Heart left ventricle (tissue), 16 donors: ENCODE measurements at regions not wholly inside any gene's neighbourhood (a gene's known extent, or its start where the extent isn't known, plus 50 kb on each side); places are given as distances from the start of the nearest gene placed in this dataset.

ENCODE experiments used
- ATAC-seq, 4 donors: fragments of 200-7000 bp; cut with Tn5 transposase; one replicate each; pipeline ENCODE4 v1.9.1; 2020 to 2022; ENCODE audit warnings: moderate library complexity in 4 of 4, mild to moderate bottlenecking in 3 of 4, moderate number of reproducible peaks in 1 of 4
- DNase-seq, 5 donors: peaks; one replicate each; pipeline ENCODE4 v3.0.0-alpha.2; 2020
- H3K27ac ChIP-seq, 12 donors: fragments of 200-600 bp; sonication (generic) in 4 of 12; one replicate each; pipeline versions ENCODE4 v1.5.0 to v1.8.0; 2016 to 2022; ENCODE audit warnings: mild to moderate bottlenecking in 2 of 12
- H3K27me3 ChIP-seq, 9 donors: fragments of 200-600 bp; sonication (generic) in 2 of 9; one replicate each; pipeline versions ENCODE4 v1.5.1 to v1.8.0; 2016 to 2022; ENCODE audit warnings: mild to moderate bottlenecking in 3 of 9
- H3K36me3 ChIP-seq, 9 donors: fragments of 200-600 bp; sonication (generic) in 2 of 9; one replicate each; pipeline versions ENCODE4 v1.5.0 to v1.8.0; 2018 to 2022; ENCODE audit warnings: mild to moderate bottlenecking in 2 of 9
- H3K4me1 ChIP-seq, 12 donors: fragments of 200-600 bp; sonication (generic) in 4 of 12; one replicate each; pipeline versions ENCODE4 v1.5.0 to v1.8.0; 2016 to 2022; ENCODE audit warnings: mild to moderate bottlenecking in 3 of 12
- H3K4me3 ChIP-seq, 12 donors: fragments of 200-600 bp; sonication (generic) in 4 of 12; one replicate each; pipeline versions ENCODE4 v1.5.0 to v1.8.0; 2017 to 2022; ENCODE audit warnings: mild to moderate bottlenecking in 9 of 12, moderate library complexity in 4 of 12
- H3K9me3 ChIP-seq, 12 donors: fragments of 200-600 bp; sonication (generic) in 4 of 12; one replicate each; pipeline versions ENCODE4 v1.5.0 to v1.8.0; 2016 to 2022; ENCODE audit warnings: mild to moderate bottlenecking in 1 of 12
- POLR2A ChIP-seq, 2 donors: fragments of 450-650 bp; IDR thresholded peaks; one replicate each; pipeline ENCODE4 v1.6.1; 2017; ENCODE audit warnings: antibody characterized with exemption in 2 of 2, mild to moderate bottlenecking in 2 of 2, moderate library complexity in 2 of 2
- WGBS, 4 donors: extraction: QIAGEN DNeasy Blood & Tissue Kit in 2 of 4; methylation state at CpG; one replicate each; pipeline versions ENCODE4 v1.1.5 to v1.1.7; 2013 to 2018; 5-methylcytosine and 5-hydroxymethylcytosine counted together
- intact Hi-C, 10 donors: fragments of 100-400 bp; cut with DNase I; formaldehyde crosslinking; loops; one replicate each; pipeline versions ENCODE4 v1.11.1 to v1.14.2; 2022
- TF ChIP-seq, protein P1 (sequence below), 12 donors: fragments of 200-600 bp; sonication (generic) in 4 of 12; IDR thresholded peaks; one replicate each; pipeline versions ENCODE4 v1.5.0 to v1.8.0; 2018 to 2022; ENCODE audit warnings: antibody characterized with exemption in 12 of 12, mild to moderate bottlenecking in 5 of 12
- donor health status: ischemic (EF 13 %, LVEDD 7.1; RV severe dilation, severe dysfunction).
- donor health status: healthy with polysubstance abuse.
- donor health status: DM: no; HTN: yes; CAD: no.
- donor health status: DM: no; HTN: no; CAD: no.
- donor health status: ischemic (EF 25% LVEDD 6.9; RV normal size, moderate dysfunction).
- donor health status: ischemic (EF 25% LVEDD 5.7; RV mildly dilated, moderate dysfunction).
- donor health status: healthy.
- donor health status: DM: yes; HTN: yes; CAD: no.
- donor health status: ischemic (EF 35%, LVEDD 5.7; RV mildly dilated, moderate dysfunction).
- donor health status: nonischemic (EF 11% LVEDD 7.7; RV severe dilation, severe dysfunction).
- donor health status: DM: yes; HTN: yes; CAD: no.
- donor health status: PGD.
- donor health status: ischemic (EF 29% LVEDD 5.4; RV normal size, mild dysfunction).
- donor health status: nonischemic (EF 23%, LVEDD 6.1; RV moderate dilation, normal function).

DNA sequence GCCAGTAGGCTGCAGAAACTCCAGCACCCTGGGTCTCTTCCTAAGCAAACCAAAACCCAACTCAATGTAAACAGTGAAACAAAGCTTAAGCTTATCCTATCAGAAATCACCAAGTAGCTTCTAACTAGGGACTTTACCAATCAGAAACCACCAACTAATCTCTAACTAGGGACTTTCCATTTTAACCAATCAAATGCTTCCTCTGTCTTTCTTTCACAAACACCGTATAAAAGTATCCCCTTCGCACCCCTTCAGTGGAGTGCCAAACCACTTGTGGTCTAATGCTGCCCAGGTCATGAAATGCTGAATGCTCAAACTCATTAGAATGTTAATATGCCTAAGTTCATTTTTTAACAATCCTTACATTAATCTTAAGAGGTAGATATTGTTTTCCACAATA is 250.5 kb upstream of the DUSP10 start:
- DNase-seq, result no peak
- Histone ChIP-seq H3K27ac (no peak overlapping the region), H3K27me3 (no peaks in the 10 kb centered on the region), H3K4me3 (no peak overlapping the region), H3K36me3 (no peaks in the 10 kb centered on the region), H3K4me1 (peaks cover 0 to 18% (median 0%) of the 10 kb centered on the region in 12 donors), H3K9me3 (no peaks in the 10 kb centered on the region)
- WGBS, 4 donors, result 84 to 96% (median 92%) methylated on average over 2 of the region's 2 CpGs
- TF ChIP-seq POLR2A (IDR thresholded peaks at IDR 0.05), result no peak
- TF ChIP-seq, protein P1, sequence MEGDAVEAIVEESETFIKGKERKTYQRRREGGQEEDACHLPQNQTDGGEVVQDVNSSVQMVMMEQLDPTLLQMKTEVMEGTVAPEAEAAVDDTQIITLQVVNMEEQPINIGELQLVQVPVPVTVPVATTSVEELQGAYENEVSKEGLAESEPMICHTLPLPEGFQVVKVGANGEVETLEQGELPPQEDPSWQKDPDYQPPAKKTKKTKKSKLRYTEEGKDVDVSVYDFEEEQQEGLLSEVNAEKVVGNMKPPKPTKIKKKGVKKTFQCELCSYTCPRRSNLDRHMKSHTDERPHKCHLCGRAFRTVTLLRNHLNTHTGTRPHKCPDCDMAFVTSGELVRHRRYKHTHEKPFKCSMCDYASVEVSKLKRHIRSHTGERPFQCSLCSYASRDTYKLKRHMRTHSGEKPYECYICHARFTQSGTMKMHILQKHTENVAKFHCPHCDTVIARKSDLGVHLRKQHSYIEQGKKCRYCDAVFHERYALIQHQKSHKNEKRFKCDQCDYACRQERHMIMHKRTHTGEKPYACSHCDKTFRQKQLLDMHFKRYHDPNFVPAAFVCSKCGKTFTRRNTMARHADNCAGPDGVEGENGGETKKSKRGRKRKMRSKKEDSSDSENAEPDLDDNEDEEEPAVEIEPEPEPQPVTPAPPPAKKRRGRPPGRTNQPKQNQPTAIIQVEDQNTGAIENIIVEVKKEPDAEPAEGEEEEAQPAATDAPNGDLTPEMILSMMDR (IDR thresholded peaks at IDR 0.05), result no peak
- ATAC-seq, result no peak
- intact Hi-C loops, result no loop called here

DNA sequence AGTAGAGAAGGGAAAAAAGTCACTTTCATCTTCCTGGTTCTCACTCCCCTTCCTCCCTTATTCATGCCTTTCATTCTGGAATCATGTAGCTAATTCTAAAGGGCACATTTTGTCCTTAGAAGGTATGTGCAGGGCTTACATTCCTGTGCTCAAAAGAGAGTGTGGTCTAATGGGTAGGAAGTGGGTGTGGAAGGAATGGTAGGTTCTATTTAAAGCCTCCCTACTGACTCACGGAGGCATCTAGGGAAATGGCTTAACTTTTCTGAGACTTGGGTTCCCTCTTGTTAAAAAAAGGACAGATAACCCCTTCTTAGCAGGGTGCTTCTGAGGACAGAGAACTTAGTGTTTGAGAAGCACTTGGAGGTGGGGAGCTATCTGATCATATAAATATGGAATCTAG is 249.3 kb upstream of the DUSP10 start:
- Histone ChIP-seq H3K36me3 (no peaks in the 10 kb centered on the region), H3K27me3 (no peaks in the 10 kb centered on the region), H3K4me3 (no peak overlapping the region), H3K27ac (no peak overlapping the region), H3K9me3 (no peaks in the 10 kb centered on the region), H3K4me1 (peaks cover 0 to 18% (median 0%) of the 10 kb centered on the region in 12 donors)
- no peak for ATAC-seq
- WGBS, 4 donors, result 30 to 43% (median 38%) methylated on average over 1 of the region's 1 CpG
- intact Hi-C loops, result no loop called here
- TF ChIP-seq, protein P1 (IDR thresholded peaks at IDR 0.05), result no peak
- no peak for DNase-seq

DNA sequence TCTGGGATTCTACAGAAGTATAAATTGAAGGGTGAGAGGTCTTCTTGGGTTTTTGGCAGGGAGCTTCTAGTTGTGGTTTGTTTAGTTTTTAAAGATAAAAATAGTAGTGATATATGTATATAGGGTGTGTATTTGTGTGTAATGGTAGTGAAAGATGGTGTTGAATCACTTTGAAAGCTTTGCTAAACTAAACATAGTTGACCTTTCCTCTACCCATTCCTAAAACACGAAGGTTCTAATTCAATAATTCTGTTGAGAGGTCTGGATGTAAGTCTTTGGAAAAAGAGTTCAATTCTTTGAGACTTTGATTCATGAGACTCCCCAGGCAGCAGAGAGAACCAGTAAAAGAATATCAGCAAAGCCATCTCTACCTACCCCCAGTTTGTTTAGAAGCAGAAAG is 247.9 kb upstream of the DUSP10 start:
- H3K4me3 ChIP-seq, result no peak overlapping the region
- H3K27me3 ChIP-seq, result no peaks in the 10 kb centered on the region
- no peaks in the 10 kb centered on the region for H3K36me3 ChIP-seq
- DNase-seq (no peak), ATAC-seq (no peak)
- no peak overlapping the region for H3K27ac ChIP-seq
- no peak for TF ChIP-seq POLR2A (IDR thresholded peaks at IDR 0.05)
- TF ChIP-seq, protein P1 (IDR thresholded peaks at IDR 0.05), result no peak
- H3K4me1 ChIP-seq, result peaks cover 0 to 17% (median 0%) of the 10 kb centered on the region in 12 donors
- no peaks in the 10 kb centered on the region for H3K9me3 ChIP-seq
- intact Hi-C loops, result no loop called here
- WGBS, 4 donors, result 72 to 94% (median 83%) methylated on average over 1 of the region's 1 CpG

DNA sequence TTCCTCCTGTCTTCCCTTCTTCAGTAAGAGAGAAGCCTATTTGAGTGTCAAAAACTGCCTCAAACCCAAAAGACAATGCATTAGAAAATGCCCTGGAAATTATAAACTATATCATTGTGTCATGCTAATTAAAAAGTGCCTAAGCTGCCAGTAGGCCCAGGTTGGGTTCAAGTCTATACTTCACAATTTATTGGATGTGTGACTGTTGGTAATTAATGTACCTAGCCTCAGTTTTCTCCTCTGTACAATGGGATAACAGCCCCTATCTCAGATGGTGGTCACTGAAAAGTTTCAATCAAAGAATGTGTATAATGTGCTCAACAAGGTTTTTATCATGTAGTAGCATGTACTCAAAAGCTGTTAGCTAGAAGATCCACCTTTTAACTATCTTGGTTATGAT is 246.9 kb upstream of the DUSP10 start:
- no peak overlapping the region for H3K27ac ChIP-seq
- no peak for ATAC-seq
- intact Hi-C loops, result no loop called here

More for the DNA sequence above, 246.9 kb upstream of the DUSP10 start:
- no peaks in the 10 kb centered on the region for H3K27me3 ChIP-seq
- H3K36me3 ChIP-seq, result no peaks in the 10 kb centered on the region
- DNase-seq, result no peak
- H3K4me1 ChIP-seq, result peaks cover 0 to 8% (median 0%) of the 10 kb centered on the region in 12 donors
- no peak overlapping the region for H3K4me3 ChIP-seq
- H3K9me3 ChIP-seq, result no peaks in the 10 kb centered on the region
- TF ChIP-seq POLR2A (IDR thresholded peaks at IDR 0.05), result no peak
- TF ChIP-seq, protein P1 (IDR thresholded peaks at IDR 0.05), result no peak
